PC-9 (cell line): ENCODE measurements at regions not wholly inside any gene's neighbourhood (a gene's known extent, or its start where the extent isn't known, plus 50 kb on each side); places are given as distances from the start of the nearest gene placed in this dataset.

Source experiments
- BruUV-seq: library from RNA; stranded (reverse); fragments of 400-500 nt; replicated peaks from 2 replicates; lab custom pipeline; 2021; lab: Mats Ljungman, UMichigan
- CTCF ChIA-PET: fragments of 300-600 bp; sonication (Branson Sonifier 250); formaldehyde crosslinking; loops from one replicate; lab custom pipeline; 2022; ENCODE audit warnings: antibody characterized with exemption; lab: Charles Lee
- POLR2A ChIA-PET: fragments of 300-600 bp; sonication (Branson Sonifier 250); formaldehyde crosslinking; loops from one replicate; lab custom pipeline; 2022; ENCODE audit warnings: antibody characterized with exemption; ENCODE audit not compliant: unreplicated experiment; lab: Charles Lee
- DNase-seq, 2 experiments: peaks; one replicate each; pipeline versions ENCODE4 v3.0.0 to v3.0.0-alpha.2; 2015 to 2022; ENCODE audit warnings: mixed read lengths in 1 of 2
- H2AFZ ChIP-seq: fragments of 200-600 bp; sonication (generic); 2 replicates; pipeline ENCODE4 v1.8.1; 2017; ENCODE audit warnings: antibody characterized with exemption
- H3F3A ChIP-seq: fragments of 200-600 bp; sonication (generic); 2 replicates; pipeline ENCODE4 v1.8.1; 2017; ENCODE audit warnings: antibody characterized with exemption, mild to moderate bottlenecking, low read depth; ENCODE audit not compliant: insufficient read depth
- H3K27ac ChIP-seq: fragments of 200-600 bp; sonication (generic); 2 replicates; pipeline ENCODE4 v1.6.1; 2016; ENCODE audit warnings: mixed run types
- H3K27me3 ChIP-seq: fragments of 200-600 bp; sonication (generic); 2 replicates; pipeline ENCODE4 v1.6.1; 2016; ENCODE audit warnings: low read depth, mixed run types; ENCODE audit not compliant: insufficient read depth
- H3K36me3 ChIP-seq: fragments of 200-600 bp; sonication (generic); 2 replicates; pipeline ENCODE4 v1.6.1; 2016; ENCODE audit warnings: low read depth, mixed run types
- H3K4me1 ChIP-seq: fragments of 200-600 bp; sonication (generic); replicated peaks from 2 replicates; pipeline ENCODE4 v1.6.1; 2016; ENCODE audit warnings: mixed run types; ENCODE audit not compliant: insufficient read depth
- H3K4me2 ChIP-seq: fragments of 200-600 bp; sonication (generic); 2 replicates; pipeline ENCODE4 v1.6.1; 2017; ENCODE audit warnings: mixed run types
- H3K4me3 ChIP-seq: fragments of 200-600 bp; sonication (generic); 2 replicates; pipeline ENCODE4 v1.6.1; 2016; ENCODE audit warnings: mixed run types
- H3K79me2 ChIP-seq: fragments of 200-600 bp; sonication (generic); 2 replicates; pipeline ENCODE4 v1.6.1; 2017; ENCODE audit warnings: low read depth, mixed run types
- H3K9me2 ChIP-seq: fragments of 200-600 bp; sonication (generic); 2 replicates; pipeline ENCODE4 v1.8.1; 2017; ENCODE audit warnings: mild to moderate bottlenecking; ENCODE audit not compliant: insufficient read depth
- H3K9me3 ChIP-seq: fragments of 200-600 bp; sonication (generic); 2 replicates; pipeline ENCODE4 v1.8.1; 2016; ENCODE audit warnings: low read depth; ENCODE audit not compliant: insufficient read depth
- H4K20me1 ChIP-seq: fragments of 200-600 bp; sonication (generic); 2 replicates; pipeline ENCODE4 v1.8.1; 2017; ENCODE audit not compliant: insufficient read depth
- EZH2 ChIP-seq: fragments of 200-600 bp; sonication (generic); IDR thresholded peaks from 2 replicates; pipeline ENCODE4 v1.8.0; 2017; ENCODE audit warnings: antibody characterized with exemption, low read depth
- intact Hi-C: fragments of 100-400 bp; cut with micrococcal nuclease; formaldehyde crosslinking; loops from one replicate; pipeline ENCODE4 v1.10.0; 2022; ENCODE audit not compliant: unreplicated experiment
- TF ChIP-seq, protein P1 (sequence below): fragments of 200-600 bp; sonication (generic); conservative IDR thresholded peaks from 2 replicates; pipeline ENCODE4 v1.6.1; 2017; ENCODE audit warnings: mixed run types, antibody characterized with exemption, mild to moderate bottlenecking, moderate library complexity

DNA sequence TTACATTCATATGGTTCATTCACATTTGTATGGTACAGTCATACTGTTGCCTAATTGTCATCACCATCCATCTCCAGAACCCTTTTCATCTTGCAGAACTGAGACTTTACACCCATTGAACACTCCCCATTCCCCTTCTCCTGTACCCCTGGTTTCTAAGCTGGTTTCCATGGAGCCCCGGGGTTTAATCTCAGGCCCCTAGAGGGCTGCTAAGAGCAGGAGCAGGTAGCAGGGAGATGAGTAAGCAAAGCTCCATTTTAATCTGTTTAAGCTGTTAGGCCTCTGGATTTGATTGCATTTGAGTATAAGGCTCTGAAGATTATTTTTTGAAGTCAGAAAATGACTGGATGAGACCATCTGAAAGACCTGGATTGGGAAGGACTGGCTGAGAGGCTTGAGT, 68.5 kb upstream of the RPL38 start:
- intact Hi-C loops = no loop called here
- no TSS peak for BruUV-seq
- Histone ChIP-seq H2AFZ (no peak overlapping the region), H4K20me1 (no peaks in the 10 kb centered on the region), H3K9me3 (no peaks in the 10 kb centered on the region; the same call in 1 of the 2 replicates), H3K36me3 (no peaks in the 10 kb centered on the region), H3K4me1 (no peaks in the 10 kb centered on the region), H3K79me2 (no peaks in the 10 kb centered on the region), H3K27ac (no peak overlapping the region), H3K27me3 (peaks cover 78% of the 10 kb centered on the region), H3K4me3 (no peak overlapping the region), H3K9me2 (no peaks in the 10 kb centered on the region), H3K4me2 (no peak overlapping the region), H3F3A (no peaks in the 10 kb centered on the region)
- ChIA-PET CTCF (no interaction called here), POLR2A (no interaction called here)
- no peak for TF ChIP-seq EZH2
- TF ChIP-seq, protein P1, sequence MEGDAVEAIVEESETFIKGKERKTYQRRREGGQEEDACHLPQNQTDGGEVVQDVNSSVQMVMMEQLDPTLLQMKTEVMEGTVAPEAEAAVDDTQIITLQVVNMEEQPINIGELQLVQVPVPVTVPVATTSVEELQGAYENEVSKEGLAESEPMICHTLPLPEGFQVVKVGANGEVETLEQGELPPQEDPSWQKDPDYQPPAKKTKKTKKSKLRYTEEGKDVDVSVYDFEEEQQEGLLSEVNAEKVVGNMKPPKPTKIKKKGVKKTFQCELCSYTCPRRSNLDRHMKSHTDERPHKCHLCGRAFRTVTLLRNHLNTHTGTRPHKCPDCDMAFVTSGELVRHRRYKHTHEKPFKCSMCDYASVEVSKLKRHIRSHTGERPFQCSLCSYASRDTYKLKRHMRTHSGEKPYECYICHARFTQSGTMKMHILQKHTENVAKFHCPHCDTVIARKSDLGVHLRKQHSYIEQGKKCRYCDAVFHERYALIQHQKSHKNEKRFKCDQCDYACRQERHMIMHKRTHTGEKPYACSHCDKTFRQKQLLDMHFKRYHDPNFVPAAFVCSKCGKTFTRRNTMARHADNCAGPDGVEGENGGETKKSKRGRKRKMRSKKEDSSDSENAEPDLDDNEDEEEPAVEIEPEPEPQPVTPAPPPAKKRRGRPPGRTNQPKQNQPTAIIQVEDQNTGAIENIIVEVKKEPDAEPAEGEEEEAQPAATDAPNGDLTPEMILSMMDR = no peak
- DNase-seq = no peak

DNA sequence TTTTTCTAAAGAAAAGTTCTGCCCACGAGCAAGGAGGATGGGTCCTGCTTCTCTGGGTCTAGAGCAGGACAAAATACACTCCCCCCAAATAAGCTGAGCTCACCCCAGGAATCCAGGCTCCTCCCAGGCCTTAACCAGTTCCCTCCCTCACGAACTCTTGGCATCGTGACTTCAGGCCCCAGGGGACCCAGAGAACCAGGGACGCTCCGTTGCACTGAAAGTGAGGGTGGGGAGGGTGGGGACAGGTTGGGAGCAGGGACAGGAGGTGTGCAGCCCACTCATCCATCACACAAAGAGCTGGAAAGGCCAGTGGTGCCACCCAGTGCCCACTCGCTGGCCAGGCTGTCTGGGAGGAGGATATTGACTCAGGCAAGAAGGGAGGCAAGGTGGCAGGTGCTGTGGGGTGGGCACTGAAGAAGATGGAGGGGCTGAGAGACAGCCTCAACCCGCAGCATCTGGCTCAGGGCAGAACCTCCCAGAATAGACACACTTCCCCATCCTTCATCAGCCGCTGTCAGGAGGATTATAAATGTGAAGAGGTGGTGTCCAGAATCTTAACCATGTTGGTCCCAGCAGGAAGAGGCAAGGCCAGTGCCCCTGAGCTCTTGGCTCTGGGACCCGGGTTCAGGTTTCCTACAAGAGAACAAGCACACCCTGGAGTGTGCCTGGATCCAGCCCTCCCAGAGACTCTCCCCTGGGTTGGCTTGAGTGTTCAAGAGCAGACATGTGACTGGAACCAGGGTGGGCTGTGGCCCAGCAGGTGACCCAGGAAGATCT, 67.9 kb upstream of the RPL38 start:
- intact Hi-C loops = no loop called here
- TF ChIP-seq, protein P1 = no peak
- TF ChIP-seq EZH2 = no peak
- Histone ChIP-seq H3K27ac (no peak overlapping the region), H3K27me3 (peaks cover 73% of the 10 kb centered on the region), H3K9me3 (no peaks in the 10 kb centered on the region; the same call in 1 of the 2 replicates), H4K20me1 (no peaks in the 10 kb centered on the region), H3K79me2 (no peaks in the 10 kb centered on the region), H3F3A (no peaks in the 10 kb centered on the region), H3K9me2 (no peaks in the 10 kb centered on the region), H3K4me3 (no peak overlapping the region), H3K4me1 (no peaks in the 10 kb centered on the region), H3K4me2 (no peak overlapping the region), H3K36me3 (no peaks in the 10 kb centered on the region), H2AFZ (no peak overlapping the region)
- ChIA-PET POLR2A (no interaction called here), CTCF (no interaction called here)
- BruUV-seq = no TSS peak
- DNase-seq = no peak

DNA sequence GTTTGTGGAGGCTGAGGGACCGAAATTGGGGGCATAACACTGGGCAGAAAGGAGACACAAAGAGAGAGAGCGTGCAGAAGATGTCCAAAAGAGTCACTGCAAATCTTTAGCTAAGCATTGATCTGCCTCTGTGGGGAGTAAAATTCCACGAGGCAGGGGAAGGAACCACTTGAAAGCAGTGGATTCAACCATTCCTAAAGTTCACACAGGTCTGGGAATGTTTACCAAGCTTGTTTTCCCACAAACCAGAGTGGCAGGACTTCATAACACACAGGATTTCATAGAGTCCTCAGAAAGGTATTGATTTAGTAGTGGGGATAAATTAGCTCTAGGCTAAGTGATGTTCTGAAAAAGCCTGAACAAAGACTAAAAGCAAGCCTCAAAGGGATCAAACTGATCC, 66.1 kb upstream of the RPL38 start:
- H3K4me3 ChIP-seq = no peak overlapping the region
- TF ChIP-seq, protein P1 = no peak
- TF ChIP-seq EZH2 = no peak
- DNase-seq = no peak
- H3K4me2 ChIP-seq = no peak overlapping the region
- H2AFZ ChIP-seq = no peak overlapping the region
- no peaks in the 10 kb centered on the region for H3K4me1 ChIP-seq
- peaks cover 4% of the 10 kb centered on the region; the same call in 1 of the 2 replicates for H3K9me3 ChIP-seq
- intact Hi-C loops = no loop called here
- no peaks in the 10 kb centered on the region for H4K20me1 ChIP-seq
- no peaks in the 10 kb centered on the region for H3K9me2 ChIP-seq
- no peaks in the 10 kb centered on the region for H3K36me3 ChIP-seq
- BruUV-seq = no TSS peak
- H3K79me2 ChIP-seq = no peaks in the 10 kb centered on the region
- ChIA-PET POLR2A (no interaction called here), CTCF (no interaction called here)
- H3F3A ChIP-seq = no peaks in the 10 kb centered on the region
- H3K27ac ChIP-seq = no peak overlapping the region
- peaks cover 55% of the 10 kb centered on the region for H3K27me3 ChIP-seq
